ENCODE measurements at regions not wholly inside any gene's neighbourhood (a gene's known extent, or its start where the extent isn't known, plus 50 kb on each side); places are given as distances from the start of the nearest gene placed in this dataset.

DNA sequence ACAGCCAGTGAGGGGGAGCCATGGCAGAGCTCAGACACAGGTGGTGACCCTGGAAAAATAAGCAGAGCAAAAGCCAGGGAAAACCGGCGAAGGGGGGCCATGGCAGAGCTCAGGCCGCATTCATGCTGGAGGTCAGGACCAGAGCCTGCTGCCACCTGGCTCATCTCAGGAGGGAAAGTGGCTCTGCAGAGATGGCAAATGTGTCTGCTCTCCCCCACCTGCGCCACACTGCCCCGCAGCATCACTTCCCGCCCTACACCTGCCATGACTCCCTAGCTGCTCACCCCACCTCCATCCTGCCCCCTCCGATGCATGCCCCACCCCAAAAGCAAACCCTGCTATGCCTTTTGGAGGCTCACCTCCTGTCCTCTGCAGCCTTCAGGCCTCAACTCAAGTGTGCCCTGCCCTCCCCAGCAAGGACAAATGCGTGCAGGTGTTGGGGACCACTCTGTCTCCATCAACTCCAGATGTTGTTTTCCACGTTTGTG lies 123.2 kb upstream of the FGF3 start:
- TF ChIP-seq, protein P1, sequence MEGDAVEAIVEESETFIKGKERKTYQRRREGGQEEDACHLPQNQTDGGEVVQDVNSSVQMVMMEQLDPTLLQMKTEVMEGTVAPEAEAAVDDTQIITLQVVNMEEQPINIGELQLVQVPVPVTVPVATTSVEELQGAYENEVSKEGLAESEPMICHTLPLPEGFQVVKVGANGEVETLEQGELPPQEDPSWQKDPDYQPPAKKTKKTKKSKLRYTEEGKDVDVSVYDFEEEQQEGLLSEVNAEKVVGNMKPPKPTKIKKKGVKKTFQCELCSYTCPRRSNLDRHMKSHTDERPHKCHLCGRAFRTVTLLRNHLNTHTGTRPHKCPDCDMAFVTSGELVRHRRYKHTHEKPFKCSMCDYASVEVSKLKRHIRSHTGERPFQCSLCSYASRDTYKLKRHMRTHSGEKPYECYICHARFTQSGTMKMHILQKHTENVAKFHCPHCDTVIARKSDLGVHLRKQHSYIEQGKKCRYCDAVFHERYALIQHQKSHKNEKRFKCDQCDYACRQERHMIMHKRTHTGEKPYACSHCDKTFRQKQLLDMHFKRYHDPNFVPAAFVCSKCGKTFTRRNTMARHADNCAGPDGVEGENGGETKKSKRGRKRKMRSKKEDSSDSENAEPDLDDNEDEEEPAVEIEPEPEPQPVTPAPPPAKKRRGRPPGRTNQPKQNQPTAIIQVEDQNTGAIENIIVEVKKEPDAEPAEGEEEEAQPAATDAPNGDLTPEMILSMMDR (IDR thresholded peaks at IDR 0.05; ENCODE audit: low read depth, low read length): no peak
- TF ChIP-seq EZH2phosphoT487 (IDR thresholded peaks at IDR 0.05; ENCODE audit: low read depth): no peak
